GM19099 (cell line): ENCODE measurements at regions not wholly inside any gene's neighbourhood (a gene's known extent, or its start where the extent isn't known, plus 50 kb on each side); places are given as distances from the start of the nearest gene placed in this dataset.

ENCODE experiments used
- POLR2A ChIP-seq: IDR thresholded peaks from 3 replicates; pipeline ENCODE4 v1.6.1; 2011; ENCODE audit warnings: low read depth; ENCODE audit not compliant: insufficient read length; ENCODE audit errors: extremely low read depth

DNA sequence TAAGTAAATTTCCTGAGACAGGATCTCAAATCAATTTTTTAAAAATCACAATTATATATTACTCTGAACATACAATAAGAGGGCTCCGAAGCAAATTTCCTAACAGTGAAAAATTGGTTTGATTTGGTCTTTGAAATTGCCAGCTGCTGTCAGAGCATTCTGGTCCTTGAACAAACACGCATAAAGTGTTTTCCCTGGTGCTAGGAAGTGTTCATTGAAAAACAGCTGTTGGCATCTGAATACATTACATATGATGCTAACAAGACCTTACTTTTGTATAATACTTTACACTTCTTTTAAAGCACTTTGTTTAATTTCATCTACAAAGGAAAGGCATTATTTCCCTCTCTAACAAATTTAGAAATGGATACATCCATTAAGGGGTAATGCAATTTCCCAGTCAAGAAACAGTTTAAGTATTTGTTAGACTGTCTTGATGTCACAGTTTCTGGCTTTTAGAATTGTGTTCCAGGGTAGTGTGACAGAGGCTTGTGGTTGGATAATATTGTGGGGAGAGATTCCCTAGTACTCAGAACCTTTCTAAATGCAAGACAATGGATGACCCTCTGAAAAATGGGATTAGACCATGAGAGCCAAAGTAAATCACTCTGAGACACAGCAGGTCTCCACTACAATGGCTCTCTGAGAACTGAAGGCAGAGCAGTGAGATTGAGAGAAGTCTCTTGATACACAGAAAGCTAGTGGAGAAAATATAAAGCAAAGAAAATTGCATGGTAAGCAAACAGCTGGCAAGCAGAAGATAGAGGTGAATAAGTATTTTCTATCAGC, 299.0 kb downstream of the TRIB2 start:
- TF ChIP-seq POLR2A, result no peak

DNA sequence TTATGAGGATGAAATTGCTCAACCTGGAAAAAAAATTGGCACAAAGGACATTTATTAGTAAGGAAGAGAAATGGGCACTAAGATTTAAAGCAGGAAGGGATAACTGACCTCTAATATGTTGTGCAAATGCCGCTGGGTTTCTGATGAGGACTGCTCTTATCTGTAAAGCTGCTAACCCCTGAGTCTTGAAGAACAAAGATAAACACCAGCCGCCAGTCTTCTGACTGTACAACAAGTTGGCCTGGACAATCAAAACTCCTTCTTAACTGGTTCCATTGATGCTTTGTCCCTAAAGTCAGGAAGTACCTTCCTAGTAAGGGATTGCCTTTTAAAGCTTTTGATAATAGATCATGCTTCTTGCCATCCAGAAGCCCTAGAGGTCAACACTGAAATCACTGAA, 301.8 kb downstream of the TRIB2 start:
- TF ChIP-seq POLR2A, result no peak

DNA sequence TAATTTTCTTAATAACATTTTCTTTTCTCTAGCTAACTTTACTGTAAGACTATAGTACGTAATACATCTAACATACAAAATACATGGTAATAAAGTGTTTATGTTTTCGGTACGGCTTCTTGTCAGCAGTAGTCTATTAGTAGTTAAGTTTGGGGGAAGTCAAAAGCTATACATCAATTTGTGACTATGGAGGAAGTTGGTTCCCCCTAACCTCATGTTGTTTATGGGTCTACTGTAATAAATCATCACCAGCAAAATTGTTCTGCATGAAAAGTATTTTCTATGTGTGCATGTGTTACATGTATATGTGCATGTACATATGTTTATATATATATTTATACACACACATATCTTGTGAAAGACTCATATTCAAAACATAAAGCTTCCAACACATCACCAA, 303.0 kb downstream of the TRIB2 start:
- no peak for TF ChIP-seq POLR2A

DNA sequence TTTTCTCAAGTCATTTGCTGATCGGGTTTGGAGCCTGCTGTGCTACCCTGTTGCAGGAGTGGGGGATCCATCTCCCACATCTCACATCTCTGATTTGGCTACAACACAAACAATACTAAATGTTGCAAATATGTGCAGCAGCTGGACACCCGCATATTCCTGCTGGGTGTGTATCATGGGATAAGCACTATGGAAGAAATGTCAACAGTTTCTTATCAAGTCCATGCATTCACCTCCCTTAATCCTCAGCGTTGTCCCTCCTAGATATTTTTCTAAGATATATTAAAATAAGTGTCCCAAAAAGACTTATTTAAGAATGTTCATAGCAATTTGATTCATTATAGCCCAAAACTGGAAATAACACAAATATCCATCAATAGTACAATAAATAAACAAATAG, 303.7 kb downstream of the TRIB2 start:
- TF ChIP-seq POLR2A, result no peak

DNA sequence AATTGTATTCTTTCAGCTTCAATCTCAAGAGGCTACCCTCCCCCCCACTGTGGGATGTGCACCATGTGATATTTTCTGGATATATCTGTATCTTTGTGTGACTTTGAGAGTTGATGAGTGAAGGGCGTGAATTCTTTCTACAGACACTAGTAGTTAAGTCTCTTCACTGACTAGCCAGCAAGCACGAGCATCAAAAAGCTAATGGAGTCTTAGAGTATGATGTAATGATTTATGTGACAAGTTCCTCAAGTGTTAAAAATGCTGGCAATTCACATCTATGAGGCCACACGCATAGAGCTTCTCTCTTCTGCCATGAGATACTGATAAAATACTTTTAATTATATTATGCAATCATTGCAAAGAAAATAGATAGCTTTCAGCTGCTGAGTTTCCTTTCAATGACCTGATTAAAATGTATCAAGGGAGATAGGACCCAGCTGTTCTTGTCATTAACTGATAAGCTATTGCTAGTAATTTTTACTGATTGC, 304.8 kb downstream of the TRIB2 start:
- TF ChIP-seq POLR2A, result no peak

DNA sequence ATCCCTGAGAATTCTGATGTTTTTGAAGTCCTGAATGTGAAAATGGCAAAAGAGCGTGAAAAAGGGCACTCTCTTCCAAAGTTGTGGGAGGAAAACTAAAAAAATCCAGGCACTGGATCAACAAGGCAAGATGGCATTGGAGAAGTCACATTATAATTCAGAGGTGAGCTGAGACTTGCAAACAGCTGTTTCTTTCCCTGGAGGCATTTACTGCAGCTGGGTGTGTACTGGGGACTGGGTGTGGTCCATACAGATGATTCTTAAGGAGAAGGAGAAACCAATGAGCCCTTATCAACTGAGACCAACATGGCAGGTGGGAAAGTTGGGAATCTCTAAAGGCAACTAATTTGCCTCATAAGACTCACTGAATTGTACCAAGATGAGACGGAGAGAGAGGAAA, 313.9 kb downstream of the TRIB2 start:
- TF ChIP-seq POLR2A, result no peak

DNA sequence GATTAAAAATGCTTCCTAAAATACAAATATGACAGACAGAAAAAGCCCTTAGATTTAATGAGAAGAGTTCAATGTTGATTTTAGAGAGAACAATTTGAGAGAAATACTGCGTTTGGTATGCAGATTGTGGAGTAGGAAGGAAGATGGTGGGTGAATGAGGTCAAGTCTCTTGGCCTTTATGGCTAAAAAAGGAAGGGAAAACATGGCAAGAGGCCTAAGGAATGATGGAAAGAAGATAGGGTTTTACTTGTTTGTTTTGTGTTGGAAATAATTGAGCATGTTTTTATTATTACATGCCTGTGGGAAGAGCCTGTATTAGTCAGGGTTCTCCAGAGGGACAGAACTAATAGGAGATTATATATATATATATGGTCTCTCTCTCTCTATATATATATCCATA, 318.1 kb downstream of the TRIB2 start:
- TF ChIP-seq POLR2A, result no peak

DNA sequence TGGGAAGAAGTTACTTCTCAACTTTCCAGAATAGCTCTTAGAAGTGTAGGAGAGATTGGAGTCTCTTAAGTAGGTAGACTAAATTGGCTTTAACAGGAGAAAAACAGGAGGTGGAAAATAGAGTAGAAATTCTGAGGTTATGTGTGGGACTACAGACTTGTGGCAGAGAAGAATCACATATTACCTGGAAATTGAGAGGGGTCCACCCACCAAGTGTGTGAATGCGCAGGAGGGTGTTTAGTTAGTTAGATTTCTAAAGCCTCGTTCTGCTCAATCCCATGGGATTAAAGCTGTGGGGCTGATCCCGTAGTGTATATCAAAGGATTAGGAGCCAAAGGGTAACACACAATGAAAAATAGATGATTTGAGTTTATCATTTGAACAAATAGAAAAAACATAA, 319.1 kb downstream of the TRIB2 start:
- TF ChIP-seq POLR2A, result no peak

DNA sequence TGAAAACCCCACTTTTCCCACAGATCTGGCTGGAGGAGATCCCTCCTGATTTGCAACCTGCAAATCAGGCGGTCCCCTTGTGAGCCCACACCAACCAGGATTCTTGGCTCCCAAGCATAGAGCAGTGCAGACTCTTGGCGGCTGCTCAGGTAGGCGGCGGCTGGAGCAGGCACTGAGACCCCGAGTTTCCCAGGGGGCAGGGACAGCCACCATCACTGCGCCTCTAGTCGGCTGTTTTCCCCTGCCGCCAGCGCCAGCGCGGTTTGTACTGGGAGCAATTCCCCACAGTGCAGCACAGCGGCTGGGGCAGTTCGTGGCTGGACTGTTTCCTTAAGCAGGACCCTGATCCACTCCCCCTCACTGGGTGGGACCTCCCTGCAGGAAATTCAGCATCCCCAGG, 323.3 kb downstream of the TRIB2 start:
- TF ChIP-seq POLR2A, result no peak

DNA sequence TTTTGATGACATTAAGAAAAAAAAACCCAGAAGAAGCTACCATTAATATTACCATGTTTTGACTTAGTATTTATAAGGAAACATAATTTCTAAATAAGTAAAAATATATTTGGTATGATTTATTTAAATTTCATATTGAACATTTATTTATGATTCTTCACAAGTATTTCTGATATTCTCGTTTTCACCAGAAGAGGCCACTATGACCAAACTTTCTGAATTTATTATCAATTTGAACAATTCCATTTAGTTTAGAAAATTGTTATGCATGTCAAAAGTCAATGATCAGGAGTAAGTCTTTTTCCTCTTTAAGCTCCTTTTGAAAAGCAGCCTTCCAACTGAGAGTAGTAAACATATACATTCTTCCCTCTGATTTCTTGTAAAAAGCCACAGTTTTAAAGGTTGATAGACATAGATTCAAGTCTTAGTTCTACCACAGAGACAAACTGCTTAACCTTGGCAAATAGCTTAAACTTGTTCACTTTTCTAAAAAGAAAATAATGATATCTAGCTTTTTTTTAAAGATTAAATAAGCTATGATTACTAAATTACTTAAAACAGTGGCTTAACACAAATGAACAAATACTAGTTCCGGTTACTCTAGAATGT, 329.9 kb downstream of the TRIB2 start:
- TF ChIP-seq POLR2A, result no peak

DNA sequence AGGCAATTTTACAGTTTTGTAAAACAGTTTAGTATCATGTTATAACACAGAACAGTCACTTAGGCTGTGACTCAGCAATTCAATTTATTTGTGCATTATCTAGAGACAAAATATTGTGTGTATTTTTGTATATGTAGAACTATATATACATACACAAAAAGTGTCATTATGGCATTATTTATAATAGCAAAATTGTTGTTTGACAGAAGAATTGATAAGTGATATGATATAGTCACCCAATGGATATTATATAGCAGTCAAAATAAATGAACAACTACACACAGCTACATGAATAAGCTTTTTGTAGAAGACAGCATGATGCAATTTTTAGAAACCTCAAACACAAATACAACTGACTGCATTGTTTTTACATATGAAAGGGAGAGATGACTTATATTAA, 334.0 kb downstream of the TRIB2 start:
- no peak for TF ChIP-seq POLR2A

DNA sequence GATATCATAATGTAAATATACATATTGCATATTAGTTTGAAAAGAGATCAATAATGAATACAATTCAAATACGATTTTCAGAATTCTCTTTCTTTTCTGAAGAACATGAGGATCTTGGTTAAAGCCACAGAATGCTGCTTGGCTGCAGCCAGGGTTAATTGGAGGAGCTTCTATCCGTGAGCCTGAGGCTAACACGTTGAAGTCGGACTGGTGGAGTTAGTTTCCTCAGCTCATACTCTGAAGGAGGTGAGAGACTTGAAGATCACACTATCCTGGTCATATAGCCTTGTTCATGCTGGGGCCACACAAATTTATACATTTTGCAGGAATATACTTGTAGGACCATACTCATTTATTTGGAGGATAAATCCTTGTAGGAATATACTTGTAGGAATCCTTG, 335.8 kb downstream of the TRIB2 start:
- TF ChIP-seq POLR2A, result no peak

DNA sequence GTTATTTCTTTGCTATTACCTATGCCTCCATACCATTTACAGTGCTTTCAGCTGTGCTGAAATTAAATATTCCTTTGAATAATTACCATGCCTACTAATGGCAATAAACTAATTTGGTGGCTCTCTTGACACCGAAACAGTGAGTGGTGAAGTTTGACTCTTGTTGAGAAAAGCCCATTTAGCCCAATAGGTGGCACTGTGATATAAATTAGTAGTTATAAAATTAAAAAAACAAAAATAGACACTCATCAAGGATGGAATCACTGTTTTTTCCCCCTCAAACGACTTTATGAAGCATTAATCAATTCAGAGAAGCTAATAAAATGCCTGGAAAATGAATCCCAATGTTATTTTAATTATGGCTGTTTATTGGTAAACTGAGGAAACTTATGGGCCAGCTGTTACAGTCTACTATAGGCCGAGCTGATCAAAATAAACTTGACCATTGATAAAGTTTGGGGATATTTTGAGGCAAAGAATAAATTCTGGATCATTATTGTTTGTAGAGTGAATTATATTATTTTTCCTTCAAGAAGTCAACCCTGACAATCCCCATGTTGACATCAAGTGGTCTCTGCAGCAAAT, 339.6 kb downstream of the TRIB2 start:
- no peak for TF ChIP-seq POLR2A

DNA sequence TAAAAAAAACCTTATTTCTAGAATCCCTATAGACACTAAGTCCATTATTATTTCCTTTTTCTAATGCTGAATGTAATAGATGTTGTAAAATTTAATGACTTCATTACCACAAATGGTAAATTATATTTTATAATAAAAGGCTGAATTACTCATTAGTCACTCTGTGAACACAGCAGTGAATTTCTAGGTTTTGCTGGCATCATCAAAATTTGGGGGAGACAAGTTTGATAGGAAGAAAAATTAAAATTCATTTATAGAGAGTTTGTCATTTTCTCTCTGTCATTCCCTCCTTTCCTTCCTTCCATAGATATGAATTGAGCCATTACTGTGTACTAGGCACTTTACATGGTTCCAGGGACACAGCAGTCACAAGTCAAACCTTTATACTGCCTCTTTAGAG, 340.9 kb downstream of the TRIB2 start:
- TF ChIP-seq POLR2A, result no peak

DNA sequence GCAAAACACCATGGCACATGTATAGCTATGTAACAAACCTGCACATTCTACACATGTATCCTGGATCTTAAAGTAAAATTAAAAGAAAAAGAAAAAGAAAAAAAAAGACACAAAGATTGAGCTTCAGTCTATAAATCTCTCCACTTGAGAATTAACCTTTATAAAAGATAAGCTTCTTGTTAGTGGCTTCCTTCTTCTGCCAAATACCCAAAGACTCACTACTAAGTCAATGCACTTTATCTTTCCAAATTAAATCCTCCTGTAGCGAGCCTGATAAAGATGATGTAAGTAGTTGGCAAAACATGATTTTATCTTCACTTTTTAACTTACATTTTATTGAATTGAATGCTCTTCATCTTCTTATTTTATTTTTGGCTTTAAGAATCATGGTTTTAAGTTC, 349.9 kb downstream of the TRIB2 start:
- no peak for TF ChIP-seq POLR2A

DNA sequence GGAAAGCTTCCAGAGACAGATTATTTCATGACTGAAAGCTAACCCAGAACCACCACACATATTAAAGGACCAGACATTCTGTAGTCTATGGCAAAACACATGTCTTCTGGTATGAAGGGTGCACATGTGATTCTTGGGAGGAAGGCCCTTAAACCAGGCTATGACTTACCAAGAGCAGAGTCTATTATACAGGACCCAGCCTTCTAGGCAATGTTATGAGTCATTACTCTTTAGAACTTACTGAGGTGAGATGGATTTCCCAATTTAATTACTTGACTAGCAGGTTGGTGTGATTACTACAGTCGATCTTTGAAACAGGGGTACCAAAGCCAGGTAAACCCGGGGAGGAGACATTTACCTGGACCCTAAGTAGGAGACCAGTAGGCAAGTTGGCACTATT, 350.8 kb downstream of the TRIB2 start:
- TF ChIP-seq POLR2A, result no peak
